ENCODE measurements at regions not wholly inside any gene's neighbourhood (a gene's known extent, or its start where the extent isn't known, plus 50 kb on each side); places are given as distances from the start of the nearest gene placed in this dataset.

GRCh38 chr2:128390256-128390990 lies 71.8 kb upstream of the HS6ST1 start:
- Histone ChIP-seq H3K27ac (ENCODE audit: low read depth in 1 of 2, low read length in 2 of 2) (no peak overlapping the region), H3K9ac (ENCODE audit: low read depth in 1 of 2, low read length in 2 of 2) (no peak overlapping the region), H3K4me1 (ENCODE audit: control insufficient read depth in 4 of 4, insufficient read depth in 4 of 4, low read length in 3 of 4) (no peaks in the 10 kb centered on the region), H3K27me3 (ENCODE audit: control insufficient read depth in 4 of 4, insufficient read depth in 4 of 4, low read length in 3 of 4) (no peaks in the 10 kb centered on the region), H3K4me3 (ENCODE audit: low read depth in 1 of 3, low read length in 3 of 3) (no peak overlapping the region), H3K9me3 (ENCODE audit: control insufficient read depth in 4 of 4, low read length in 3 of 4) (no peaks in the 10 kb centered on the region), H3K36me3 (ENCODE audit: control insufficient read depth in 4 of 4, insufficient read depth in 3 of 4, low read depth in 1 of 4, low read length in 3 of 4) (no peaks in the 10 kb centered on the region)
- TF ChIP-seq MAX (IDR thresholded peaks at IDR 0.05) (no peak), EGR1 (IDR thresholded peaks at IDR 0.05; ENCODE audit: low read depth in 2 of 2) (no peak), REST (IDR thresholded peaks at IDR 0.05) (no peak)
- WGBS, result 91% methylated on average over 16 of the region's 16 CpGs
- DNase-seq (ENCODE audit: low spot score), result no peak

GRCh38 chr2:128390991-128391630 lies 72.4 kb upstream of the HS6ST1 start:
- Histone ChIP-seq H3K4me1 (ENCODE audit: control insufficient read depth in 4 of 4, insufficient read depth in 4 of 4, low read length in 3 of 4) (no peaks in the 10 kb centered on the region), H3K27me3 (ENCODE audit: control insufficient read depth in 4 of 4, insufficient read depth in 4 of 4, low read length in 3 of 4) (no peaks in the 10 kb centered on the region), H3K9me3 (ENCODE audit: control insufficient read depth in 4 of 4, low read length in 3 of 4) (no peaks in the 10 kb centered on the region), H3K4me3 (ENCODE audit: low read depth in 1 of 3, low read length in 3 of 3) (no peak overlapping the region), H3K36me3 (ENCODE audit: control insufficient read depth in 4 of 4, insufficient read depth in 3 of 4, low read depth in 1 of 4, low read length in 3 of 4) (no peaks in the 10 kb centered on the region), H3K27ac (ENCODE audit: low read depth in 1 of 2, low read length in 2 of 2) (no peak overlapping the region), H3K9ac (ENCODE audit: low read depth in 1 of 2, low read length in 2 of 2) (no peak overlapping the region)
- no peak for DNase-seq (ENCODE audit: low spot score)
- WGBS, result 91% methylated on average over 15 of the region's 15 CpGs
- no peak for TF ChIP-seq REST (IDR thresholded peaks at IDR 0.05)
- TF ChIP-seq GABPA (IDR thresholded peaks at IDR 0.05 in 1 of 2, conservative IDR thresholded peaks at IDR 0.05 in 1 of 2), result no peak
- TF ChIP-seq EGR1 (IDR thresholded peaks at IDR 0.05; ENCODE audit: low read depth in 2 of 2), result no peak
- TF ChIP-seq MAX (IDR thresholded peaks at IDR 0.05), result no peak
- no peak for TF ChIP-seq ATF3 (IDR thresholded peaks at IDR 0.05)
- no peak for TF ChIP-seq FOXA2 (IDR thresholded peaks at IDR 0.05)
- TF ChIP-seq ZBTB33 (IDR thresholded peaks at IDR 0.05), result no peak
- TF ChIP-seq YY1 (IDR thresholded peaks at IDR 0.05), result no peak
- no peak for TF ChIP-seq NR2F2 (IDR thresholded peaks at IDR 0.05)
- no peak for TF ChIP-seq SP1 (IDR thresholded peaks at IDR 0.05)
- no peak for TF ChIP-seq FOXA1 (IDR thresholded peaks at IDR 0.05)
- no peak for TF ChIP-seq RXRA (IDR thresholded peaks at IDR 0.05)

Data from liver (tissue), 7 donors.